CD4-positive, CD25-positive, alpha-beta regulatory T cell (primary cell): ENCODE measurements at regions not wholly inside any gene's neighbourhood (a gene's known extent, or its start where the extent isn't known, plus 50 kb on each side); places are given as distances from the start of the nearest gene placed in this dataset.

Experiments used
- ATAC-seq, 2 donors: fragments of 150-1000 bp; cut with Tn5 transposase; one replicate each; pipeline ENCODE4 v1.10.0; 2021; ENCODE audit warnings: low read depth in 2 of 2, moderate number of reproducible peaks in 2 of 2, moderate library complexity in 1 of 2
- DNase-seq, 3 donors: peaks; one replicate each; pipeline versions ENCODE4 v3.0.0 to v3.0.0-alpha.2; 2012 to 2022; ENCODE audit warnings: mixed read lengths in 1 of 3
- H3K27ac ChIP-seq: one replicate; pipeline ENCODE4 v1.7.0; 2013; ENCODE audit warnings: mild to moderate bottlenecking, low read length; ENCODE audit not compliant: insufficient read depth, poor library complexity, severe bottlenecking
- H3K27me3 ChIP-seq: one replicate; pipeline ENCODE4 v1.7.0; 2013; ENCODE audit warnings: low read length; ENCODE audit not compliant: control insufficient read depth, insufficient read depth
- H3K36me3 ChIP-seq: one replicate; pipeline ENCODE4 v1.7.0; 2013; ENCODE audit warnings: mild to moderate bottlenecking, low read length, moderate library complexity; ENCODE audit not compliant: control insufficient read depth, insufficient read depth
- H3K4me1 ChIP-seq: 2 replicates; pipeline ENCODE4 v1.7.0; 2013; ENCODE audit warnings: mild to moderate bottlenecking, low read length; ENCODE audit not compliant: insufficient read depth, control insufficient read depth, poor library complexity, severe bottlenecking
- H3K4me3 ChIP-seq: one replicate; pipeline ENCODE4 v1.7.0; 2013; ENCODE audit warnings: low read depth, mild to moderate bottlenecking, low read length, moderate library complexity
- H3K9me3 ChIP-seq, 2 experiments: 1 replicate in 1 of 2; 2 replicates in 1 of 2; pipeline ENCODE4 v1.7.0; 2013; ENCODE audit warnings: low read length in 2 of 2, mild to moderate bottlenecking in 1 of 2, moderate library complexity in 1 of 2; ENCODE audit not compliant: control insufficient read depth in 2 of 2
- H3K27ac Mint-ChIP-seq, 3 donors: one replicate each; pipeline ENCODE4 v1.8.0; 2020 to 2022; ENCODE audit warnings: mild to moderate bottlenecking in 3 of 3, mixed read lengths in 3 of 3, moderate library complexity in 2 of 3
- H3K27me3 Mint-ChIP-seq: one replicate; pipeline ENCODE4 v1.8.0; 2022; ENCODE audit warnings: mild to moderate bottlenecking, mixed read lengths
- H3K36me3 Mint-ChIP-seq: one replicate; pipeline ENCODE4 v1.8.0; 2020; ENCODE audit warnings: mixed read lengths
- H3K4me1 Mint-ChIP-seq, 4 donors: one replicate each; pipeline ENCODE4 v1.8.0; 2020 to 2022; ENCODE audit warnings: mixed read lengths in 4 of 4, mild to moderate bottlenecking in 1 of 4
- H3K4me3 Mint-ChIP-seq, 4 donors: one replicate each; pipeline ENCODE4 v1.8.0; 2020 to 2022; ENCODE audit warnings: mild to moderate bottlenecking in 4 of 4, mixed read lengths in 4 of 4, moderate library complexity in 3 of 4
- H3K9me3 Mint-ChIP-seq, 7 donors: one replicate each; pipeline ENCODE4 v1.8.0; 2020 to 2022; ENCODE audit warnings: mixed read lengths in 7 of 7, mild to moderate bottlenecking in 3 of 7, moderate library complexity in 2 of 7

GRCh38 chr16:35525979-35526590 lies 2066.7 kb downstream of the TP53TG3F start:
- Histone ChIP-seq H3K36me3 (no peaks in the 10 kb centered on the region), H3K4me1 (no peaks in the 10 kb centered on the region), H3K9me3 (peaks cover 4 to 15% of the 10 kb centered on the region in 2 experiments), H3K4me3 (no peak overlapping the region), H3K27me3 (no peaks in the 10 kb centered on the region), H3K27ac (no peak overlapping the region)
- Mint-ChIP-seq H3K9me3 (peaks cover 1 to 42% (median 12%) of the 10 kb centered on the region in 7 donors), H3K36me3 (no peaks in the 10 kb centered on the region), H3K4me3 (no peak overlapping the region), H3K4me1 (no peaks in the 10 kb centered on the region), H3K27ac (peak overlapping the region in 1 of 3 donors; percentile 56), H3K27me3 (no peaks in the 10 kb centered on the region)
- ATAC-seq, result no peak
- no peak for DNase-seq

GRCh38 chr16:35532576-35532975 lies 2073.2 kb downstream of the TP53TG3F start:
- H3K4me3 Mint-ChIP-seq, result peak overlapping the region in 1 of 4 donors; percentile 38
- H3K4me1 Mint-ChIP-seq, result no peaks in the 10 kb centered on the region
- Histone ChIP-seq H3K36me3 (no peaks in the 10 kb centered on the region), H3K27me3 (no peaks in the 10 kb centered on the region), H3K4me3 (no peak overlapping the region), H3K9me3 (peaks cover 4 to 28% of the 10 kb centered on the region in 2 experiments), H3K27ac (no peak overlapping the region), H3K4me1 (no peaks in the 10 kb centered on the region)
- H3K9me3 Mint-ChIP-seq, result peaks cover 0 to 31% (median 9%) of the 10 kb centered on the region in 7 donors
- H3K27me3 Mint-ChIP-seq, result no peaks in the 10 kb centered on the region
- DNase-seq (no peak), ATAC-seq (no peak)
- H3K27ac Mint-ChIP-seq, result no peak overlapping the region
- H3K36me3 Mint-ChIP-seq, result peaks cover 4% of the 10 kb centered on the region

- Histone ChIP-seq H3K4me1 (no peaks in the 10 kb centered on the region), H3K27ac (no peak overlapping the region), H3K36me3 (no peaks in the 10 kb centered on the region), H3K27me3 (no peaks in the 10 kb centered on the region), H3K9me3 (peaks cover 0 to 20% of the 10 kb centered on the region in 2 experiments), H3K4me3 (no peak overlapping the region)
- ATAC-seq, result no peak
- no peaks in the 10 kb centered on the region for H3K4me1 Mint-ChIP-seq
- no peaks in the 10 kb centered on the region for H3K27me3 Mint-ChIP-seq
- no peak for DNase-seq
- peaks cover 0 to 28% (median 8%) of the 10 kb centered on the region in 7 donors for H3K9me3 Mint-ChIP-seq
- H3K27ac Mint-ChIP-seq, result no peak overlapping the region
- peaks cover 4% of the 10 kb centered on the region for H3K36me3 Mint-ChIP-seq
- no peak overlapping the region for H3K4me3 Mint-ChIP-seq
Measured at GRCh38 chr16:35533683-35534082, 2074.3 kb downstream of the TP53TG3F start.

GRCh38 chr16:35543486-35543885 lies 2084.1 kb downstream of the TP53TG3F start:
- Mint-ChIP-seq H3K4me3 (no peak overlapping the region), H3K9me3 (peaks cover 0 to 22% (median 6%) of the 10 kb centered on the region in 7 donors), H3K27me3 (no peaks in the 10 kb centered on the region), H3K36me3 (no peaks in the 10 kb centered on the region), H3K4me1 (no peaks in the 10 kb centered on the region), H3K27ac (no peak overlapping the region)
- ATAC-seq (no peak), DNase-seq (no peak)
- H3K4me3 ChIP-seq, result no peak overlapping the region
- H3K4me1 ChIP-seq, result no peaks in the 10 kb centered on the region
- peaks cover 7 to 10% of the 10 kb centered on the region in 2 experiments for H3K9me3 ChIP-seq
- no peaks in the 10 kb centered on the region for H3K36me3 ChIP-seq
- H3K27ac ChIP-seq, result no peak overlapping the region
- no peaks in the 10 kb centered on the region for H3K27me3 ChIP-seq

GRCh38 chr16:35552763-35553162 lies 2093.4 kb downstream of the TP53TG3F start:
- Mint-ChIP-seq H3K36me3 (no peaks in the 10 kb centered on the region), H3K4me1 (peaks cover 0 to 2% (median 0%) of the 10 kb centered on the region in 4 donors), H3K4me3 (no peak overlapping the region), H3K9me3 (peaks cover 5 to 21% (median 9%) of the 10 kb centered on the region in 7 donors), H3K27me3 (no peaks in the 10 kb centered on the region), H3K27ac (no peak overlapping the region)
- Histone ChIP-seq H3K4me1 (no peaks in the 10 kb centered on the region), H3K9me3 (peaks cover 0 to 13% of the 10 kb centered on the region in 2 experiments), H3K27me3 (no peaks in the 10 kb centered on the region), H3K4me3 (no peak overlapping the region), H3K36me3 (no peaks in the 10 kb centered on the region), H3K27ac (no peak overlapping the region)
- ATAC-seq, result no peak
- no peak for DNase-seq

- Histone ChIP-seq H3K9me3 (peaks cover 0 to 24% of the 10 kb centered on the region in 2 experiments), H3K27me3 (no peaks in the 10 kb centered on the region), H3K4me1 (no peaks in the 10 kb centered on the region), H3K36me3 (no peaks in the 10 kb centered on the region), H3K4me3 (no peak overlapping the region), H3K27ac (no peak overlapping the region)
- H3K27ac Mint-ChIP-seq, result no peak overlapping the region
- H3K36me3 Mint-ChIP-seq, result no peaks in the 10 kb centered on the region
- H3K4me1 Mint-ChIP-seq, result peaks cover 0 to 2% (median 0%) of the 10 kb centered on the region in 4 donors
- ATAC-seq (no peak), DNase-seq (no peak)
- peaks cover 4 to 29% (median 13%) of the 10 kb centered on the region in 7 donors for H3K9me3 Mint-ChIP-seq
- no peaks in the 10 kb centered on the region for H3K27me3 Mint-ChIP-seq
- no peak overlapping the region for H3K4me3 Mint-ChIP-seq
Measured at GRCh38 chr16:35557731-35558130, 2098.3 kb downstream of the TP53TG3F start.

- DNase-seq (no peak), ATAC-seq (no peak)
- Mint-ChIP-seq H3K36me3 (no peaks in the 10 kb centered on the region), H3K4me1 (no peaks in the 10 kb centered on the region), H3K4me3 (no peak overlapping the region), H3K9me3 (peaks cover 0 to 26% (median 8%) of the 10 kb centered on the region in 7 donors), H3K27me3 (no peaks in the 10 kb centered on the region), H3K27ac (no peak overlapping the region)
- Histone ChIP-seq H3K36me3 (no peaks in the 10 kb centered on the region), H3K27ac (no peak overlapping the region), H3K27me3 (no peaks in the 10 kb centered on the region), H3K4me3 (no peak overlapping the region), H3K4me1 (no peaks in the 10 kb centered on the region), H3K9me3 (peaks cover 2 to 26% of the 10 kb centered on the region in 2 experiments)
Measured at GRCh38 chr16:35559911-35560636, 2100.7 kb downstream of the TP53TG3F start.

- Mint-ChIP-seq H3K27ac (no peak overlapping the region), H3K36me3 (no peaks in the 10 kb centered on the region), H3K4me3 (no peak overlapping the region), H3K27me3 (no peaks in the 10 kb centered on the region), H3K4me1 (no peaks in the 10 kb centered on the region), H3K9me3 (peaks cover under 1 to 31% (median 10%) of the 10 kb centered on the region in 7 donors)
- H3K36me3 ChIP-seq, result no peaks in the 10 kb centered on the region
- H3K9me3 ChIP-seq, result peaks cover 2 to 27% of the 10 kb centered on the region in 2 experiments
- no peak for DNase-seq
- no peaks in the 10 kb centered on the region for H3K4me1 ChIP-seq
- H3K4me3 ChIP-seq, result no peak overlapping the region
- ATAC-seq, result no peak
- H3K27me3 ChIP-seq, result no peaks in the 10 kb centered on the region
- H3K27ac ChIP-seq, result no peak overlapping the region
Measured at GRCh38 chr16:35560637-35560984, 2101.2 kb downstream of the TP53TG3F start.
